OCI-LY7 (cell line): ENCODE measurements at regions not wholly inside any gene's neighbourhood (a gene's known extent, or its start where the extent isn't known, plus 50 kb on each side); places are given as distances from the start of the nearest gene placed in this dataset.

Source experiments
- BruUV-seq: library from RNA; stranded (reverse); fragments of 400-500 nt; replicated peaks from 2 replicates; lab custom pipeline; 2021; lab: Mats Ljungman, UMichigan
- CTCF ChIA-PET: fragments of 300-600 bp; sonication (Branson Sonifier 250); formaldehyde crosslinking; loops from one replicate; lab custom pipeline; 2022; ENCODE audit warnings: antibody characterized with exemption; ENCODE audit not compliant: unreplicated experiment; lab: Charles Lee
- POLR2A ChIA-PET: fragments of 300-600 bp; sonication (Branson Sonifier 250); formaldehyde crosslinking; loops from one replicate; lab custom pipeline; 2022; ENCODE audit warnings: antibody characterized with exemption; lab: Charles Lee
- DNase-seq: peaks from one replicate; pipeline ENCODE4 v3.0.0-alpha.2; 2015; ENCODE audit warnings: low spot score
- H2AFZ ChIP-seq: fragments of 200-600 bp; sonication (generic), shearing (Covaris generic); 2 replicates; pipeline ENCODE4 v1.6.1; 2014; ENCODE audit warnings: mild to moderate bottlenecking, antibody characterized with exemption, low read length, moderate library complexity
- H3K27ac ChIP-seq: fragments of 200-600 bp; sonication (generic); 2 replicates; pipeline ENCODE4 v1.5.1; 2014; ENCODE audit warnings: mixed run types, low read depth, mild to moderate bottlenecking, moderate library complexity, low read length, inconsistent platforms; ENCODE audit not compliant: poor library complexity, severe bottlenecking
- H3K36me3 ChIP-seq: fragments of 200-600 bp; sonication (generic); 2 replicates; pipeline ENCODE4 v1.6.1; 2014; ENCODE audit warnings: mild to moderate bottlenecking, antibody characterized with exemption, low read length, moderate library complexity, mixed read lengths; ENCODE audit not compliant: insufficient read depth
- H3K4me1 ChIP-seq: fragments of 200-600 bp; sonication (generic); 2 replicates; pipeline ENCODE4 v1.5.1; 2014; ENCODE audit warnings: mild to moderate bottlenecking, low read length; ENCODE audit not compliant: insufficient read depth, poor library complexity, severe bottlenecking
- H3K4me2 ChIP-seq: fragments of 200-600 bp; sonication (generic); 2 replicates; pipeline ENCODE4 v1.6.1; 2014; ENCODE audit warnings: mild to moderate bottlenecking, low read length
- H3K4me3 ChIP-seq: fragments of 200-600 bp; sonication (generic); 2 replicates; pipeline ENCODE4 v1.5.1; 2014; ENCODE audit warnings: mild to moderate bottlenecking, low read depth, low read length; ENCODE audit not compliant: poor library complexity, severe bottlenecking
- H3K79me2 ChIP-seq: fragments of 200-600 bp; sonication (generic); 2 replicates; pipeline ENCODE4 v1.6.1; 2016; ENCODE audit warnings: low read depth, mild to moderate bottlenecking, low read length, moderate library complexity, mixed read lengths; ENCODE audit not compliant: insufficient read depth
- H3K9me2 ChIP-seq: fragments of 200-600 bp; sonication (generic); 2 replicates; pipeline ENCODE4 v1.6.1; 2016; ENCODE audit warnings: mild to moderate bottlenecking, low read length, mixed read lengths; ENCODE audit not compliant: insufficient read depth
- H3K9me3 ChIP-seq: fragments of 200-600 bp; sonication (generic); 2 replicates; pipeline ENCODE4 v1.6.1; 2014; ENCODE audit warnings: mild to moderate bottlenecking, mixed run types, low read length, mixed read lengths
- H4K20me1 ChIP-seq: fragments of 200-600 bp; sonication (generic); 2 replicates; pipeline ENCODE4 v1.6.1; 2014; ENCODE audit warnings: mild to moderate bottlenecking, antibody characterized with exemption, low read length, moderate library complexity, mixed read lengths; ENCODE audit not compliant: insufficient read depth
- CTCF ChIP-seq: fragments of 200-600 bp; sonication (generic); conservative IDR thresholded peaks from 2 replicates; pipeline ENCODE4 v1.5.1; 2014; ENCODE audit warnings: mild to moderate bottlenecking, antibody characterized with exemption, low read length, moderate library complexity, mixed read lengths
- EZH2phosphoT487 ChIP-seq: fragments of 200-600 bp; sonication (generic); IDR thresholded peaks from 2 replicates; pipeline ENCODE4 v1.6.1; 2018; ENCODE audit warnings: low read depth, borderline replicate concordance, mild to moderate bottlenecking, mixed run types, antibody characterized with exemption, low read length, moderate library complexity, mixed read lengths
- intact Hi-C: fragments of 100-400 bp; cut with micrococcal nuclease; formaldehyde crosslinking; loops from one replicate; pipeline ENCODE4 v1.10.0; 2022; ENCODE audit not compliant: unreplicated experiment

DNA sequence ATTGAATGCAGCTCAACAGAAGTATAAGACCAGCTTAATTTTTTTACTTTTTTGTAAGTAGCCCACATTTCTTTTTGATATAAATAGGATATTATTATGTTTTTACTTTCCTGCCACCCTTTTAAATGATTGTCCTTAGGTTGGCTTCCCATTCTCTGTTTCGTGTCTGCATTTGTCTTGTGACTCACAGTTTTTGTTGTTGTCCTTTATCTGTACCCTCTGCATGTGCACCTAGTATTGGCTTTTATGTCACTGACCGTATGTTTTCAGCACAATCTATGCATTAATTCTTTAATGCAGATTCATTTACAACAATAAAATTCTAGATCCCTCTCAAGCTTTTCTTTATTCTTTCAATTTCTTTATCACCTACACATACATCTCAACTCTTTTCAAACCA lies 474.2 kb upstream of the FANCL start:
- Histone ChIP-seq H2AFZ (no peak overlapping the region), H3K4me1 (no peaks in the 10 kb centered on the region), H3K79me2 (no peaks in the 10 kb centered on the region), H3K4me3 (no peak overlapping the region), H3K9me2 (no peaks in the 10 kb centered on the region), H3K27ac (no peak overlapping the region), H3K36me3 (no peaks in the 10 kb centered on the region), H4K20me1 (no peaks in the 10 kb centered on the region), H3K4me2 (no peak overlapping the region), H3K9me3 (no peaks in the 10 kb centered on the region)
- no TSS peak for BruUV-seq
- intact Hi-C loops: no loop called here
- no peak for DNase-seq
- ChIA-PET POLR2A (no interaction called here), CTCF (no interaction called here)
- TF ChIP-seq CTCF: no peak
- no peak for TF ChIP-seq EZH2phosphoT487

- BruUV-seq: no TSS peak
Measured at GRCh38 chr2:58714238-58714637, 473.1 kb upstream of the FANCL start.

More at GRCh38 chr2:58714238-58714637, 473.1 kb upstream of the FANCL start:
- no peaks in the 10 kb centered on the region for H4K20me1 ChIP-seq
- H3K36me3 ChIP-seq: no peaks in the 10 kb centered on the region
- no peaks in the 10 kb centered on the region for H3K9me3 ChIP-seq
- H2AFZ ChIP-seq: no peak overlapping the region
- ChIA-PET CTCF (no interaction called here), POLR2A (interaction anchor here (0.5 kb wide), 1 partner anchor 246 kb away, joined by 3 read pairs; no protein-coding TSS in a partner anchor)
- H3K79me2 ChIP-seq: no peaks in the 10 kb centered on the region
- H3K27ac ChIP-seq: no peak overlapping the region
- no peak for TF ChIP-seq CTCF
- TF ChIP-seq EZH2phosphoT487: no peak
- no peak overlapping the region for H3K4me2 ChIP-seq
- no peak for DNase-seq
- H3K4me1 ChIP-seq: no peaks in the 10 kb centered on the region
- no peaks in the 10 kb centered on the region for H3K9me2 ChIP-seq
- intact Hi-C loops: no loop called here
- no peak overlapping the region for H3K4me3 ChIP-seq
